Skin epidermis (tissue), 12 donors: ENCODE measurements at regions not wholly inside any gene's neighbourhood (a gene's known extent, or its start where the extent isn't known, plus 50 kb on each side); places are given as distances from the start of the nearest gene placed in this dataset.
"Not testable (repeated sequence)": the region's sequence is repeated elsewhere in the genome, so short reads cannot be mapped to it uniquely, and the experiment has no call there.

Experiments
- H3K27ac ChIP-seq, 21 experiments: fragments of 200-600 bp; sonication (generic) in 11 of 21; one replicate each; pipeline ENCODE4 v1.5.0; 2020; ENCODE audit warnings: mild to moderate bottlenecking in 3 of 21, inconsistent platforms in 2 of 21, moderate library complexity in 2 of 21
- H3K4me3 ChIP-seq, 7 experiments: fragments of 200-600 bp; sonication (generic) in 2 of 7; one replicate each; pipeline ENCODE4 v1.5.0; 2020; ENCODE audit warnings: inconsistent platforms in 2 of 7, mild to moderate bottlenecking in 2 of 7, moderate library complexity in 1 of 7

DNA sequence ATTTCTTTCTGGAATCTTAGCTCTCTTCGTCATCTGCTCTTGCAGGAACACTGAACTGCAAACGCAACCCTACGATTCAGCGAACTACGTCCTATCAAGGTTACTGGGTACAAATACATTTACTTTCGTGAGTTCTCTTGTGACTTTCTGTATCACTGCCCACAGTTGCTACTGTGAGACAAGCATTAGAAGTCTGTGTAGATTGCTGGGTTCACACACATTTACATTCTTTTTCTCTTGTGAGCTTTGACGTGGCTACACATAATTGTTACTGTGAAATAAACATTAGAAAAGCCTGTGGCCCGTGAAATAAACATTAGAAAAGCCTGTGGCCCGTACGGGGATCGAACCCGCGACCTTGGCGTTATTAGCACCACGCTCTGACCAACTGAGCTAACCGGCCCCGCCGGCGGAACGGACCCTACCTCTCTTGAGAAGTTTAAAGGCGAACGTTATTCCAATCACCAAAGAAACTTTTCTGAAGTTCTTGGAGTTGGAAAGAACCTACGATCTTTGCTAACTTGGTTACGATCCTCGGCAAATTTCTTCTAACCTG is 61.2 kb upstream of the ZNF322 start:
- not testable (repeated sequence) for H3K4me3 ChIP-seq, H3K27ac ChIP-seq

DNA sequence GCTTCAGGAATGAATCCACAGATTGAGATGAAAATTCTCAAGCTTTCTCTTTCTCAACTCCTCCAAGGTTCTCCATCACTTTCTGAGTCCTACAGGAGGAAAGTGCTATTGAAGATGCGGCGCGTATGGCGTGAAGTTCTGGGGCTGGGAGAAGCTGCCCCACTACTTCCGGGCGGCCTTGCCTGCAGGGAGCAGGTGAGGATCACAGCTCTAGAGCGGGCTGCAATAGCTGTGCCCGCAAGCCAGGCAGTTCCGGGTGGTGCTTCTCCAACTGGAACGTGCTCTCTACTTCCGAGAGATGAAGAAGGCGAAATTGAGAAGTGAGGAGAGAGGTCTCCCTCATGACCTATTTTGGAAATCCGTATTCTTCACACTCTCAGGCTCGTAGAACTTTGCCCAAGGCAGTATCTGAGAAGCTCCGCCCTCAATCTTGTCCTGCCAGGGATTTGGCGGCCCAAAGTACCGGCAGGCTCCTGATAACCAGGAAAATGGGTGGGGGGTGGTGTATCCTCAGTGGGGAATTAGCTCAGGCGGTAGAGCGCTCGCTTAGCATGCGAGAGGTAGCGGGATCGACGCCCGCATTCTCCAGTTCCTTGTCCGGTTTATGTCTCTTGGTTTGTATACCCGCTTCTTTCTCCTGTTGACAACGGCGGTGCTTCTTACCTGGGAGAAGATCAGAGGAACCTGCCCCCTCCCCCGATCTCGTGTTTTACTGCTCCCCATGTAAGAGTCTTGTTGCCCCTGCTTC is 70.6 kb upstream of the ZNF322 start:
- H3K4me3 ChIP-seq, H3K27ac ChIP-seq: not testable (repeated sequence)

DNA sequence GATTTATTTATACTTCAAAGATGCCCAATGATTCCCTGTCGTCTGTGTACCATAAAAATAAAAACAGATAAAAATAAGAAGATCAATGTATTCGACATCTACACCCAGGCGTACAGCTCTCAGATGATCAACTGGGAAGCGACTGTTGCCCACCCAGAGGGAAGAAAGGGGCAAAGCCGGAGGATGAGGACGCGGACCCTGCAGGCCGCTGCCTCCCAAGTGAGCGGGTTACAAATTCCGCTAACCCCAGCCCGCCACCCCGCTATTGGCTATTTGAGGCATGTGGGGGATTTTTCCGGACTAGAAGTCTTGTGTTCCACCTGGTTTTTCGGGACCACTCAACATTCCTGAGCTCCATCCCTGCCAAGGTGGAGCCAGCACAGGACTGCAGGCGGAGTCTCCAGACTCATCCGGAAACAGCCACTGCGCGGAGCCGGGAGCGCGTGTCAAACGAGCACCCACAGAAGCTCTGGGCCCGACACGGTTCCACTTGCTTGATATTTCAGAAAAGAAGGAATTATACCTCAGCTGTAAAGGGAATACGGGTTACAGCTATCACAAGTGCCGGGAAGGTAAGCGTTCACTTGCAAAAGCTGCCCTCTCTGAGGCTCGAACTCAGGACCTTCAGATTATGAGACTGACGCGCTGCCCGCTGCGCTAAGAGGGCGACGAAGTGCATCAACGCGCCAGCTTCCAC is 75.4 kb upstream of the ZNF322 start:
- not testable (repeated sequence) for H3K27ac ChIP-seq, H3K4me3 ChIP-seq

DNA sequence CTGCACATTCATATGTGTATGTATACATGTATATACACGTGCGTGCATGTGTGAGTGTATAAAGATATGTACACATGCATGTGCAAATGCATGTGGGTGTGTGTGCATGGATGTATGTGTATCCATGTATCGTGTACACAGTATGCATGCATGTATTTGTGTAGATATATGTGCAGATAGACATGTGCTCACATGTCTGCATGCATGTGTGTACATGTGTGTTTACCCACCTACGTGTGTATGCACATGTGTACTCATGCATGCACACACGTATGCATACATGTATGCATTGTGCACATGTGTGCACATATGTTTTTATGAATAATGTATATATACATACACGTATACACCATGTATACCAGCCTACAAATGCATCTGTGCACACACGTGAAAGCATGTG is 80.3 kb upstream of the ZNF322 start:
- no peak overlapping the region for H3K27ac ChIP-seq

DNA sequence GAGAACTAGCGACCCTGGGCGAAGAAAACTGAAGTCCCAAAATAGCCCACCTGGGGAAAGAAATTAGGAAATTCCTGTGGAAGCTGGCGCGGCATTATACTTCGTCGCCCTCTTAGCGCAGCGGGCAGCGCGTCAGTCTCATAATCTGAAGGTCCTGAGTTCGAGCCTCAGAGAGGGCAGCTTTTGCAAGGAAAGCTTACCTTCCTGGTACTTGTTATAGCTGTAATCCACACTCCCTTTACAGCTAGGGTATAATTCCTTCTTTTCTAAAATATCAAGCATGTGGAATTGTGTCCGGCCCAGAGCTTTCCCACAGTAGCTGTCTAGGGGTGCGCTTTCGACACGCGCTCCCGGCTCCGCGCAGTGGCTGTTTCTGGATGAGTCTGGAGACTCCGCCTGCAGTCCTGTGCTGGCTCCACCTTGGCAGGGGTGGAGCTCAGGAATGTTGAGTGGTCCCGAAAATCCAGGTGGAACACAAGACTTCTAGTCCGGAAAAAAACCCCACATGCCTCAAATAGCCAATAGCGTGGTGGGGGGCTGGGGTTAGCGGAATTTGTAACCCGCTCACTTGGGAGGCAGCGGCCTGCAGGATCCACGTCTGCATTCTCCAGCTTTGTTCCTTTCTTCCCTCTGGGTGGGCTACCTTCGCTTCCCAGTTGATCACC is 83.7 kb upstream of the ZNF322 start:
- no peak overlapping the region for H3K27ac ChIP-seq
- H3K4me3 ChIP-seq, result no peak overlapping the region

More for the DNA sequence above, 80.3 kb upstream of the ZNF322 start:
- no peak overlapping the region for H3K4me3 ChIP-seq

DNA sequence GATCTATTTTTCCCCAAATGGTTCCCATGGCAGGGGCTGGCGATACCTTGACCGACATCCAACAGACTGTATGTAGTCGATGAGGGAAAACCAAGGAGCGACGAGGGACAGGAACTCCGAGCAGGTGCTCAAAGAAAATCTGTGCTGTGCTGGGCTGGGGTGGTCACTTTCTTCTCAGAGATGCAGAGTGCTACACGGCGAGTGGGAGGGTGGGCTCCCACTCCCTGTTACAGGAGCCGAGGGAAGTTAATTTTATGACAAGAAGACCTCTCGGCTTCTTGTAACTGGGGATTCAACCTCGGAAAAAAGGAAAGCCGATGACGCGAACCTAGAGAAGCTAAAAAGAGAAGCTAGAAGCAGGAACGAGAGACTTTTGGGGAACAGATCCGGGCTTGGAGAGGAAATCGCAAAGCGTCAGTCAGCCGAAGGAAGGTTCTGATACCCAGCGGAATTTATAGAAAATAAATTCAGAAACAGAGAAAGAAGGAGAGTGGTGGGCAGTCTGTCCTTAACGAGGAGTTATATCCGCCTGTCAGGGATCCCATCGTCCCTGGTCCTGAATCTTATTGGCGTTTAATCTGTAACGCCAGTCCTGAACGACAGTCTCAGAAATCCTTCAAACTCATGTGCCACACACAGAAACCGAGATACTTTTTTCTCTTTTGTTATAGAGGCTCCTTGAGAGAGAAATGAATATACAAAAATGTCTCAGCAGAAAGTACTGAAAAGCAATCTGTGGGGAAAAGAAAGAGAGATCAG is 84.6 kb upstream of the ZNF322 start:
- Histone ChIP-seq H3K27ac (no peak overlapping the region), H3K4me3 (no peak overlapping the region)

DNA sequence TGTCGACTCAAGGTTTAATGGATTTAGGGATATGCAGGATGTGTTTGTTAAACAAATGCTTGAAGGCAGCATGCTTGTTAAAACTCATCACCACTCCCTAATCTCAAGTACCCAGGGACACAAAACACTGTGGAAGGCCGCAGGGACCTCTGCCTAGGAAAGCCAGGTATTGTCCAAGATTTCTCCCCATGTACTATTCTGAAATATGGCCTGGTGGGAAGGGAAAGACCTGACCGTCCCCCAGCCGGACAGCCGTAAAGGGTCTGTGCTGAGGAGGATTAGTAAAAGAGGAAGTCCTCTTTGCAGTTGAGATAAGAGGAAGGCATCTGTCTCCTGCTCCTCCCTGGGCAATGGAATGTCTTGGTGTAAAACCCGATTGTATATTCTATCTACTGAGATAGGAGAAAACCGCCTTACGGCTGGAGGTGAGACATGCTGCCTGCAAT is 85.3 kb upstream of the ZNF322 start:
- not testable (repeated sequence) for H3K4me3 ChIP-seq, H3K27ac ChIP-seq

DNA sequence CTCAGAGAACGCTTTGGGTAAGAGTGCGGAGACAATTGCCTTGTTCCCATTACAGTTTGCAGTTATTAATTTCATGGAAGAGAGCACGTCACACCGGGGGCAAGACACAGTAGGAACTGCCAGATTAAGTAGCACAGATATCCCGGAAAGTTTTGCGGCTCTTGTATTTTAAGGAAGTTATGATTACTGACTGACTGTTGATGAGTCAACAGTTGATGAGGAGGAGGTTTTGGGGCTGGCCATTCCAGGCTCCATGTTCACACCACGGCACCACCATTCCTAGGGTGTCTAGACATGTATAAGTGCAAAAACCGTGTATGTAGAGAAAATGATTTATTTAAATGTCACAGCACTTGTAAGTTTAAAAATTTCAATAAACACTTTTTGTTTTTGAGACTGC is 86.4 kb upstream of the ZNF322 start:
- not testable (repeated sequence) for H3K27ac ChIP-seq, H3K4me3 ChIP-seq

DNA sequence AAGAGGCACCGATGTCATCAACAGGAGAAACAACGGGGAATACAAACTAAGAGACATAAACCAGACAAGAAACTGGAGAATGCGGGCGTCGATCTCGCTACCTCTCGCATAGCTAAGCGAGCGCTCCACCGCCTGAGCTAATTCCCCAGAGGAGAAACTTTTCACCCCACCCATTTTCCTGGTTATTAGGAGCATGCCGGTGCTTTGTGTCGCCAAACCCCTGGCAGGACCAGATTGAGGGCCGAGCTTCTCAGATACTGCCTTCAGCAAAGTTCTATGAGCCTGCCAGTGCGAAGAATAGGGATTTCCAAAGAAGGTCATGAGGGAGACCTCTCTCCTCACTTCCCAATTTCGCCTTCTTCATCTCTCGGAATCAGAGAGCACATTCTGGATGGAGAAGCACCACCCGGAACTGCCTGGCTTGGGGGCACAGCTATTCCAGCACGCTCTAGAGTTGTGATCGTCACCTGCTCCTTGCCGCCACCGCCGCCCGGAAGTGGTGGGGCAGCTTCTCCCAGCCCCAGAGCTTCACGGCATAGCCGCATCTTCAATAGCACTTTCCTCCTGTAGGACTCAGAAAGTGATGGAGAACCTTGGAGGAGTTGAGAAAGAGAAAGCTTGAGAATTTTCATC is 89.7 kb upstream of the ZNF322 start:
- H3K27ac ChIP-seq, H3K4me3 ChIP-seq: not testable (repeated sequence)

DNA sequence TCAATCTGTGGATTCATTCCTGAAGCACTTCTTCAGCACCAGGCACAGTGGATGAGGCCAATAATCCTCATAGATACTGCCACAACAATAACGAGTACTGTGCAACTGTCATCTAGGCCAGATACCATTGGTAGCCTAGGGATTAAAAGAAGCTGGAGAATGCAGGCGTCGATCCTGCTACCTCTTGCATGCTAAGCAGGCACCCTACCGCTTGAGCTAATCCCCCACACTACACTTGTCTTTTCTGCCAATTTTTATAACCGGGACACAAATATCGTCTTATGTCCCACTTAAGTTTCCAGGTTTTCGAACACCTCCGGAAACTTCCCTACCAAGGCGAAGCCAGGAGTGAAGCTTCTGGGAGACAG is 90.2 kb upstream of the ZNF322 start:
- not testable (repeated sequence) for H3K27ac ChIP-seq, H3K4me3 ChIP-seq

DNA sequence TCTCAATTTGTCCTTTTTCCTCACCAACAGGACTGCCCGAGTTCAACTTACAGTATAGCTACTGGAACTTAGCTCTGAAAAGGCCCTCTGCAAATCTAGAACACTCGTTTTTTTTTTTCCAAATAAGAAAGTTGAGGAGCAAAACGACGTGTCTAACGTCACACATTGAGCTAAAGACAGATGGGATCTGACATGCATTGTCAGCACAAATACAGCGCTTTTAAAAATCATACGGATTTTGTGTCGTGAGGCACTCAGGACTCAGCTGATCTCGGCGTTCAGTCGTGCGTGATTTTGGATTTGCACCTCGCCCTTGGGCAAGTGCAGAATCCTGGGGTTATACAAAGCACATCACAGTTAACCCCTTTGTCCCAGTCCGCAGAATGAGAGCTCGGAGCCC is 94.7 kb upstream of the ZNF322 start:
- H3K4me3 ChIP-seq, result no peak overlapping the region

DNA sequence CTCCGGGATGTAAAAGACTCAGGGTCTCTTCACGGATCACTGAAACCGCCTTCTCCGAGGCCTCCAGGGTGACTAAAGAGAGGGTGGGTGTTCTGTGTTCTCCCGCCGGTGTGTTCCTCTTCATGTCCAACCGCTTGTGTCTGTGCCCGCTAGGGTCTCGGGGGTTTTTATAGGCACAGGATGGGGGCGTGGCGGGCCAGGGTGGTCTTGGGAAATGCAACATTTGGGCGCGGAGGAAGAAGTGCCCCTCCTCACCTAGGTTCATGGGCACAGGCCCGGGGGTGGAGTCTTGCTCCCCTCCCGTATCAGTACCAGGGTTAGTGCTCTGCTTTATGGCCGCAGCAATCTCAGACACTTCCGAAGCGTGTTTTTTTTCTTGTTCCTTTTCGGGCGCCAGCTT is 95.3 kb upstream of the ZNF322 start:
- not testable (repeated sequence) for H3K4me3 ChIP-seq, H3K27ac ChIP-seq

More for the DNA sequence above, 94.7 kb upstream of the ZNF322 start:
- H3K27ac ChIP-seq, result no peak overlapping the region

DNA sequence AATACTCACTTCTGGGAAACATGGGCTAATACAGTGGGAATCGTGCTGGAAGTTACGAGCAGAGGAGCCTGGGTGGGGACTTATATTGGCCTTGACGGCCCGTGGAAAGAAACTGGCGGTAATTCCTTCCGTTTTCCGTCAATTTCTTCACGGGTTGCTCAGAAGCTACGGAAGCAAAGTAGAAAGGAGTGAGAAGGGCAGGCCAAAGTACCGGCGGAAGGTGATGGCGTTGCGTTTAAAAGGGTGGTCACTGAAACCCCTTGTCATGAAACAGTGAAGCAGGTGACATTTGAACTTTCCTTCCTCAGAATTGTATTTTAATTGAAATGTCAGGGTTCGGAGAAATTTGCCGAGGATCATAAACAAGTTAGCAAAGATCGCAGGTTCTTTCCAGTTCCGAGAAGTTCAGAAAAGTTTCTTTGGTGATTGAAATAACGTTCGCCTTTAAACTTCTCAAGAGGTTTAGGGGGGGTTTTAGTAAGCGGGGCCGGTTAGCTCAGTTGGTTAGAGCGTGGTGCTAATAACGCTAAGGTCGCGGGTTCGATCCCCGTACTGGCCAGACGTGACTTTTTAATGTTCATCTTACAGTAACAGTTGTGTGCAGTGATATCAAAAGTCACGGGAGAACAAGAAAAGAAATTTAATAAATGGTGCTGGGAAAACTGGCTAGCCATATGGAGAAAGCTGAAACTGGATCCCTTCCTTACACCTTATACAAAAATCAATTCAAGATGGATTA is 96.7 kb upstream of the ZNF322 start:
- H3K4me3 ChIP-seq, H3K27ac ChIP-seq: not testable (repeated sequence)

DNA sequence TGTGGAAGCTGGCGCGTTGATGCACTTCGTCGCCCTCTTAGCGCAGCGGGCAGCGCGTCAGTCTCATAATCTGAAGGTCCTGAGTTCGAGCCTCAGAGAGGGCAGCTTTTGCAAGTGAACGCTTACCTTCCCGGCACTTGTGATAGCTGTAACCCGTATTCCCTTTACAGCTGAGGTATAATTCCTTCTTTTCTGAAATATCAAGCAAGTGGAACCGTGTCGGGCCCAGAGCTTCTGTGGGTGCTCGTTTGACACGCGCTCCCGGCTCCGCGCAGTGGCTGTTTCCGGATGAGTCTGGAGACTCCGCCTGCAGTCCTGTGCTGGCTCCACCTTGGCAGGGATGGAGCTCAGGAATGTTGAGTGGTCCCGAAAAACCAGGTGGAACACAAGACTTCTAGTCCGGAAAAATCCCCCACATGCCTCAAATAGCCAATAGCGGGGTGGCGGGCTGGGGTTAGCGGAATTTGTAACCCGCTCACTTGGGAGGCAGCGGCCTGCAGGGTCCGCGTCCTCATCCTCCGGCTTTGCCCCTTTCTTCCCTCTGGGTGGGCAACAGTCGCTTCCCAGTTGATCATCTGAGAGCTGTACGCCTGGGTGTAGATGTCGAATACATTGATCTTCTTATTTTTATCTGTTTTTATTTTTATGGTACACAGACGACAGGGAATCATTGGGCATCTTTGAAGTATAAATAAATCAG is 106.8 kb upstream of the ZNF322 start:
- not testable (repeated sequence) for H3K27ac ChIP-seq, H3K4me3 ChIP-seq

DNA sequence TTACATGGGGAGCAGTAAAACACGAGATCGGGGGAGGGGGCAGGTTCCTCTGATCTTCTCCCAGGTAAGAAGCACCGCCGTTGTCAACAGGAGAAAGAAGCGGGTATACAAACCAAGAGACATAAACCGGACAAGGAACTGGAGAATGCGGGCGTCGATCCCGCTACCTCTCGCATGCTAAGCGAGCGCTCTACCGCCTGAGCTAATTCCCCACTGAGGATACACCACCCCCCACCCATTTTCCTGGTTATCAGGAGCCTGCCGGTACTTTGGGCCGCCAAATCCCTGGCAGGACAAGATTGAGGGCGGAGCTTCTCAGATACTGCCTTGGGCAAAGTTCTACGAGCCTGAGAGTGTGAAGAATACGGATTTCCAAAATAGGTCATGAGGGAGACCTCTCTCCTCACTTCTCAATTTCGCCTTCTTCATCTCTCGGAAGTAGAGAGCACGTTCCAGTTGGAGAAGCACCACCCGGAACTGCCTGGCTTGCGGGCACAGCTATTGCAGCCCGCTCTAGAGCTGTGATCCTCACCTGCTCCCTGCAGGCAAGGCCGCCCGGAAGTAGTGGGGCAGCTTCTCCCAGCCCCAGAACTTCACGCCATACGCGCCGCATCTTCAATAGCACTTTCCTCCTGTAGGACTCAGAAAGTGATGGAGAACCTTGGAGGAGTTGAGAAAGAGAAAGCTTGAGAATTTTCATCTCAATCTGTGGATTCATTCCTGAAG is 111.6 kb upstream of the ZNF322 start:
- H3K4me3 ChIP-seq, H3K27ac ChIP-seq: not testable (repeated sequence)

DNA sequence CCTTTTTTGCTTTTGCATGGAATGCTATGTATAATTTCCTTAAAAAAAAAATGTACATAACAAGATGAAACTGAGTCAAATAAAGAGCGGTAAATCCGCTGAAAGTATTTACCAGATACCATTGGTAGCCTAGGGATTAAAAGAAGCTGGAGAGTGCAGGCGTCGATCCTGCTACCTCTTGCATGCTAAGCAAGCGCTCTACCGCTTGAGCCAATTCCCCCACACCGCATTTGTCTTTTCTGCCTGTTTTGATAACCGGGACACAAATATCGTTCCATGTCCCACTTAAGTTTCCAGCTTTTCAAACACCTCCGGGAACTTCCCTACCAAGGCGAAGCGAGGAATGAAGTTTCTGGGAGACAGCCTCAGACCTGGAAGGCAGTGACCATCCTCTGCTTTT is 113.9 kb upstream of the ZNF322 start:
- not testable (repeated sequence) for H3K4me3 ChIP-seq

DNA sequence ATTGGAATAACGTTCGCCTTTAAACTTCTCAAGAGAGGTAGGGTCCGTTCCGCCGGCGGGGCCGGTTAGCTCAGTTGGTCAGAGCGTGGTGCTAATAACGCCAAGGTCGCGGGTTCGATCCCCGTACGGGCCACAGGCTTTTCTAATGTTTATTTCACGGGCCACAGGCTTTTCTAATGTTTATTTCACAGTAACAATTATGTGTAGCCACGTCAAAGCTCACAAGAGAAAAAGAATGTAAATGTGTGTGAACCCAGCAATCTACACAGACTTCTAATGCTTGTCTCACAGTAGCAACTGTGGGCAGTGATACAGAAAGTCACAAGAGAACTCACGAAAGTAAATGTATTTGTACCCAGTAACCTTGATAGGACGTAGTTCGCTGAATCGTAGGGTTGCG is 121.0 kb upstream of the ZNF322 start:
- H3K4me3 ChIP-seq, H3K27ac ChIP-seq: not testable (repeated sequence)

More for the DNA sequence above, 113.9 kb upstream of the ZNF322 start:
- not testable (repeated sequence) for H3K27ac ChIP-seq
